GDM1 (cell line): ENCODE measurements at regions not wholly inside any gene's neighbourhood (a gene's known extent, or its start where the extent isn't known, plus 50 kb on each side); places are given as distances from the start of the nearest gene placed in this dataset.
"Not testable (repeated sequence)": the region's sequence is repeated elsewhere in the genome, so short reads cannot be mapped to it uniquely, and the experiment has no call there.

Experiments
- DNase-seq: peaks from one replicate; lab custom pipeline; 2025; lab: John Stamatoyannopoulos, UW

GRCh38 chr4:33649015-33649414, 2595.3 kb downstream of the ARAP2 start:
- DNase-seq, result no peak

- DNase-seq, result no peak
Observed at GRCh38 chr4:33649471-33649870, 2594.8 kb downstream of the ARAP2 start.

- DNase-seq, result no peak
Observed at GRCh38 chr4:33650036-33650435, 2594.3 kb downstream of the ARAP2 start.

- DNase-seq, result no peak
Observed at GRCh38 chr4:33658971-33659370, 2585.3 kb downstream of the ARAP2 start.

GRCh38 chr4:33661636-33662035, 2582.7 kb downstream of the ARAP2 start:
- no peak for DNase-seq

GRCh38 chr4:33685939-33686338, 2558.4 kb downstream of the ARAP2 start:
- DNase-seq, result no peak

GRCh38 chr4:33696041-33696440, 2548.3 kb downstream of the ARAP2 start:
- DNase-seq, result no peak

- no peak for DNase-seq
Observed at GRCh38 chr4:33696586-33696985, 2547.7 kb downstream of the ARAP2 start.

- DNase-seq, result no peak
Observed at GRCh38 chr4:33709247-33709646, 2535.1 kb downstream of the ARAP2 start.

- no peak for DNase-seq
Observed at GRCh38 chr4:33711826-33712225, 2532.5 kb downstream of the ARAP2 start.

- no peak for DNase-seq
Observed at GRCh38 chr4:33714971-33715370, 2529.3 kb downstream of the ARAP2 start.

- no peak for DNase-seq
Observed at GRCh38 chr4:33715841-33716395, 2528.4 kb downstream of the ARAP2 start.

- no peak for DNase-seq
Observed at GRCh38 chr4:33722254-33722653, 2522.1 kb downstream of the ARAP2 start.

- no peak for DNase-seq
Observed at GRCh38 chr4:33722800-33723516, 2521.4 kb downstream of the ARAP2 start.

- DNase-seq, result no peak
Observed at GRCh38 chr4:33724685-33725084, 2519.6 kb downstream of the ARAP2 start.

GRCh38 chr4:33725861-33726260, 2518.5 kb downstream of the ARAP2 start:
- DNase-seq, result no peak

- DNase-seq, result no peak
Observed at GRCh38 chr4:33737726-33738125, 2506.6 kb downstream of the ARAP2 start.

GRCh38 chr4:33739884-33740632, 2504.3 kb downstream of the ARAP2 start:
- no peak for DNase-seq

GRCh38 chr4:33740871-33741270, 2503.4 kb downstream of the ARAP2 start:
- not testable (repeated sequence) for DNase-seq

- DNase-seq, result peak; percentile 25
Observed at GRCh38 chr4:33746979-33747378, 2497.3 kb downstream of the ARAP2 start.

- DNase-seq, result no peak
Observed at GRCh38 chr4:33751050-33751449, 2493.3 kb downstream of the ARAP2 start.

GRCh38 chr4:33772582-33772981, 2471.7 kb downstream of the ARAP2 start:
- DNase-seq, result no peak
